ENCODE measurements at regions not wholly inside any gene's neighbourhood (a gene's known extent, or its start where the extent isn't known, plus 50 kb on each side); places are given as distances from the start of the nearest gene placed in this dataset.
"Not testable (repeated sequence)": the region's sequence is repeated elsewhere in the genome, so short reads cannot be mapped to it uniquely, and the experiment has no call there.

- FAIRE-seq: not testable (repeated sequence)
Observed at GRCh38 chr5:82532075-82532474, 253.9 kb upstream of the RPS23 start.

- no peak for FAIRE-seq
Observed at GRCh38 chr5:82526540-82526939, 248.4 kb upstream of the RPS23 start.

GRCh38 chr5:82525626-82526025, 247.5 kb upstream of the RPS23 start:
- no peak for FAIRE-seq

GRCh38 chr5:82523633-82524032, 245.5 kb upstream of the RPS23 start:
- FAIRE-seq: no peak

GRCh38 chr5:82522897-82523296, 244.7 kb upstream of the RPS23 start:
- FAIRE-seq: no peak

GRCh38 chr5:82521431-82522051, 243.4 kb upstream of the RPS23 start:
- FAIRE-seq: no peak

GRCh38 chr5:82519558-82519957, 241.4 kb upstream of the RPS23 start:
- no peak for FAIRE-seq

GRCh38 chr5:82517544-82518075, 239.5 kb upstream of the RPS23 start:
- FAIRE-seq: no peak

- FAIRE-seq: no peak
Observed at GRCh38 chr5:82513738-82514137, 235.6 kb upstream of the RPS23 start.

GRCh38 chr5:82512025-82512424, 233.9 kb upstream of the RPS23 start:
- FAIRE-seq: no peak

GRCh38 chr5:82511134-82511533, 233.0 kb upstream of the RPS23 start:
- no peak for FAIRE-seq

- no peak for FAIRE-seq
Observed at GRCh38 chr5:82509762-82510161, 231.6 kb upstream of the RPS23 start.

GRCh38 chr5:82506390-82506789, 228.2 kb upstream of the RPS23 start:
- not testable (repeated sequence) for FAIRE-seq

- FAIRE-seq: no peak
Observed at GRCh38 chr5:82499725-82500244, 221.6 kb upstream of the RPS23 start.

- FAIRE-seq: no peak
Observed at GRCh38 chr5:82497242-82497641, 219.1 kb upstream of the RPS23 start.

GRCh38 chr5:82494942-82495341, 216.8 kb upstream of the RPS23 start:
- FAIRE-seq: no peak

- FAIRE-seq: no peak
Observed at GRCh38 chr5:82493221-82493620, 215.1 kb upstream of the RPS23 start.

- FAIRE-seq: no peak
Observed at GRCh38 chr5:82491397-82491796, 213.2 kb upstream of the RPS23 start.

- FAIRE-seq: no peak
Observed at GRCh38 chr5:82489683-82490082, 211.5 kb upstream of the RPS23 start.

GRCh38 chr5:82487131-82487530, 209.0 kb upstream of the RPS23 start:
- peak; percentile 40 for FAIRE-seq

GRCh38 chr5:82480331-82480730, 202.2 kb upstream of the RPS23 start:
- no peak for FAIRE-seq

- no peak for FAIRE-seq
Observed at GRCh38 chr5:82476155-82476554, 198.0 kb upstream of the RPS23 start.

GRCh38 chr5:82473262-82473661, 195.1 kb upstream of the RPS23 start:
- no peak for FAIRE-seq

GRCh38 chr5:82470185-82470994, 192.2 kb upstream of the RPS23 start:
- no peak for FAIRE-seq

Measured in A204.1 (cell line).